Heart right ventricle (tissue), 16 donors: ENCODE measurements at regions not wholly inside any gene's neighbourhood (a gene's known extent, or its start where the extent isn't known, plus 50 kb on each side); places are given as distances from the start of the nearest gene placed in this dataset.

Source experiments
- ATAC-seq, 8 donors: fragments of 200-7000 bp; cut with Tn5 transposase; one replicate each; pipeline ENCODE4 v1.9.1; 2020; ENCODE audit warnings: mild to moderate bottlenecking in 8 of 8, moderate library complexity in 8 of 8, moderate number of reproducible peaks in 1 of 8
- DNase-seq, 2 donors: peaks; one replicate each; pipeline ENCODE4 v3.0.0-alpha.2; 2020
- H3K27ac ChIP-seq, 10 donors: fragments of 200-600 bp; sonication (generic) in 2 of 10; one replicate each; pipeline versions ENCODE4 v1.5.0 to v1.8.0; 2020 to 2022; ENCODE audit warnings: mild to moderate bottlenecking in 3 of 10
- H3K27me3 ChIP-seq, 7 donors: fragments of 200-600 bp; one replicate each; pipeline ENCODE4 v1.8.0; 2021 to 2022; ENCODE audit warnings: mild to moderate bottlenecking in 2 of 7
- H3K36me3 ChIP-seq, 9 donors: fragments of 200-600 bp; sonication (generic) in 1 of 9; one replicate each; pipeline versions ENCODE4 v1.5.0 to v1.8.0; 2020 to 2022; ENCODE audit warnings: mild to moderate bottlenecking in 2 of 9
- H3K4me1 ChIP-seq, 9 donors: fragments of 200-600 bp; sonication (generic) in 1 of 9; one replicate each; pipeline versions ENCODE4 v1.5.0 to v1.8.0; 2020 to 2022; ENCODE audit warnings: mild to moderate bottlenecking in 4 of 9
- H3K4me3 ChIP-seq, 10 donors: fragments of 200-600 bp; sonication (generic) in 2 of 10; one replicate each; pipeline versions ENCODE4 v1.5.0 to v1.8.0; 2020 to 2022; ENCODE audit warnings: mild to moderate bottlenecking in 7 of 10, moderate library complexity in 2 of 10
- H3K9me3 ChIP-seq, 11 donors: fragments of 200-600 bp in 10 of 11; sonication (generic) in 2 of 11; one replicate each; pipeline versions ENCODE4 v1.5.0 to v1.8.0; 2013 to 2022; ENCODE audit warnings: mild to moderate bottlenecking in 2 of 11, control low read depth in 1 of 11, moderate library complexity in 1 of 11
- WGBS, 2 donors: extraction: QIAGEN DNeasy Blood & Tissue Kit; methylation state at CpG; one replicate each; pipeline ENCODE4 v1.1.7; 2013; ENCODE audit warnings: inconsistent platforms in 1 of 2; 5-methylcytosine and 5-hydroxymethylcytosine counted together
- intact Hi-C, 10 donors: fragments of 100-400 bp; cut with DNase I; formaldehyde crosslinking; loops; one replicate each; pipeline versions ENCODE4 v1.11.1 to v1.14.2; 2022
- TF ChIP-seq, protein P1 (sequence below), 9 donors: fragments of 200-600 bp; sonication (generic) in 2 of 9; IDR thresholded peaks; one replicate each; pipeline versions ENCODE4 v1.5.0 to v1.8.0; 2021 to 2022; ENCODE audit warnings: antibody characterized with exemption in 9 of 9, mild to moderate bottlenecking in 5 of 9, moderate library complexity in 1 of 9
- donor health status: Arrhythmogenic right ventricular cardiomyopathy.
- donor health status: ischemic (EF 13 %, LVEDD 7.1; RV severe dilation, severe dysfunction).
- donor health status: healthy with polysubstance abuse.
- donor health status: DM: no; HTN: yes; CAD: no.
- donor health status: DM: no; HTN: no; CAD: no.
- donor health status: ischemic (EF 25% LVEDD 6.9; RV normal size, moderate dysfunction).
- donor health status: ischemic (EF 25% LVEDD 5.7; RV mildly dilated, moderate dysfunction).
- donor health status: healthy.
- donor health status: DM: yes; HTN: yes; CAD: no.
- donor health status: Ischemic cardiomyopathy.
- donor health status: ischemic (EF 35%, LVEDD 5.7; RV mildly dilated, moderate dysfunction).
- donor health status: nonischemic (EF 11% LVEDD 7.7; RV severe dilation, severe dysfunction).
- donor health status: DM: yes; HTN: yes; CAD: no.
- donor health status: PGD.
- donor health status: ischemic (EF 29% LVEDD 5.4; RV normal size, mild dysfunction).
- donor health status: nonischemic (EF 23%, LVEDD 6.1; RV moderate dilation, normal function).

DNA sequence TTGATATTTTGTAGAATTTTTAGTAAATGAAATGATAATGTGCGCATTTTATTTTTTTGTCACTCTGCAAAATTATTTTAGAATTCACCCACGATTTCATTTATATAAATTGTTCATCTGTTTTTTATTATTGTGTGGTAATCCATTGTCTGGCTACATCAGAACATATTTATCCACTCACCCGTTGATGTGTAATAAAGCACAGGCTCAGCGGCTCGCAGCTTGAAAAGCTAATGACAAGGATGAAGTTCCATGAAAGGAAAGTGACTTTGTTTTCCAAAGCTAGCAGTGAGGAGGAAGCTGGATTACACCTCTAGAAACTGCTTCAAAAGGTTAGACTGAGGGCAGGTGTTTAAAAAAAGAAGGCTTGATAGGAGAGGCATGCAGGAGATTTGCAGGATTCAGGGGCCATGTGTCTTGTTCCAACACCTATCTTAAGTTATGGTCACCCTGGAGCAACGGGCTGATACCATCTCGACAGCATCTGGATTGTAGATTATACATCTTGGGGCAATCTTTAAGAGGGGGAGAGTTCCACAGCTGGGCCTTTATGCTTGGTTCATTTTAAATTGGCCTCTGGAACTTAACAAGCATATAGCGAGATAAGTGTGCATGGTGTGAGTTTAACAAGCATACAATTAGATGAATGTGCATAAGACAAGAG is 194.1 kb downstream of the TMTC3 start:
- intact Hi-C loops: no loop called here
- 42 to 51% methylated on average over 8 of the region's 8 CpGs for WGBS, 2 donors
- H3K36me3 ChIP-seq: no peaks in the 10 kb centered on the region
- TF ChIP-seq, protein P1, sequence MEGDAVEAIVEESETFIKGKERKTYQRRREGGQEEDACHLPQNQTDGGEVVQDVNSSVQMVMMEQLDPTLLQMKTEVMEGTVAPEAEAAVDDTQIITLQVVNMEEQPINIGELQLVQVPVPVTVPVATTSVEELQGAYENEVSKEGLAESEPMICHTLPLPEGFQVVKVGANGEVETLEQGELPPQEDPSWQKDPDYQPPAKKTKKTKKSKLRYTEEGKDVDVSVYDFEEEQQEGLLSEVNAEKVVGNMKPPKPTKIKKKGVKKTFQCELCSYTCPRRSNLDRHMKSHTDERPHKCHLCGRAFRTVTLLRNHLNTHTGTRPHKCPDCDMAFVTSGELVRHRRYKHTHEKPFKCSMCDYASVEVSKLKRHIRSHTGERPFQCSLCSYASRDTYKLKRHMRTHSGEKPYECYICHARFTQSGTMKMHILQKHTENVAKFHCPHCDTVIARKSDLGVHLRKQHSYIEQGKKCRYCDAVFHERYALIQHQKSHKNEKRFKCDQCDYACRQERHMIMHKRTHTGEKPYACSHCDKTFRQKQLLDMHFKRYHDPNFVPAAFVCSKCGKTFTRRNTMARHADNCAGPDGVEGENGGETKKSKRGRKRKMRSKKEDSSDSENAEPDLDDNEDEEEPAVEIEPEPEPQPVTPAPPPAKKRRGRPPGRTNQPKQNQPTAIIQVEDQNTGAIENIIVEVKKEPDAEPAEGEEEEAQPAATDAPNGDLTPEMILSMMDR (IDR thresholded peaks at IDR 0.05): no peak
- H3K9me3 ChIP-seq: no peaks in the 10 kb centered on the region
- no peak for ATAC-seq
- no peak overlapping the region for H3K27ac ChIP-seq
- H3K4me1 ChIP-seq: no peaks in the 10 kb centered on the region
- H3K27me3 ChIP-seq: no peaks in the 10 kb centered on the region
- no peak overlapping the region for H3K4me3 ChIP-seq
- DNase-seq: no peak

DNA sequence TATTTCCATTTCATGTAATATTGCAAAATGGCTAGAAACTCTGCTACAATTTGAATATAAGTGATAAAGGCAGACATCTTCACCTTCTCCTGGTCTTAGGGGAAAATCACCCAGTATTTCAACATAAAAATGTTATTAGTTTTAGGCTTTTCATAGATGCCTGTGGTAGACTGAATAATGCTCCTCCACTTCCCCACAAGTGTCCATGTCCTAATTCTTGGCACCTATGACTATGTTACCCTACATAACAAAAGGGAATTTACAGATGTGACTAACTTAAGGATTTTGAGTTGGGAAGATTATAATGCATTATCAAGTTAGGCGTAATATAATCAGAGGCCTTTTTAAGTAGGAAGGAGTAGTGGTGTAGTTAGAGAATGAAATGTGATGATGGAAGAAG is 196.4 kb downstream of the TMTC3 start:
- Histone ChIP-seq H3K4me1 (no peaks in the 10 kb centered on the region), H3K36me3 (no peaks in the 10 kb centered on the region), H3K27ac (no peak overlapping the region), H3K27me3 (no peaks in the 10 kb centered on the region), H3K9me3 (no peaks in the 10 kb centered on the region), H3K4me3 (no peak overlapping the region)
- TF ChIP-seq, protein P1 (IDR thresholded peaks at IDR 0.05): no peak
- ATAC-seq: no peak
- no peak for DNase-seq
- WGBS, 2 donors: 2 to 22% methylated on average over 1 of the region's 1 CpG
- intact Hi-C loops: no loop called here

DNA sequence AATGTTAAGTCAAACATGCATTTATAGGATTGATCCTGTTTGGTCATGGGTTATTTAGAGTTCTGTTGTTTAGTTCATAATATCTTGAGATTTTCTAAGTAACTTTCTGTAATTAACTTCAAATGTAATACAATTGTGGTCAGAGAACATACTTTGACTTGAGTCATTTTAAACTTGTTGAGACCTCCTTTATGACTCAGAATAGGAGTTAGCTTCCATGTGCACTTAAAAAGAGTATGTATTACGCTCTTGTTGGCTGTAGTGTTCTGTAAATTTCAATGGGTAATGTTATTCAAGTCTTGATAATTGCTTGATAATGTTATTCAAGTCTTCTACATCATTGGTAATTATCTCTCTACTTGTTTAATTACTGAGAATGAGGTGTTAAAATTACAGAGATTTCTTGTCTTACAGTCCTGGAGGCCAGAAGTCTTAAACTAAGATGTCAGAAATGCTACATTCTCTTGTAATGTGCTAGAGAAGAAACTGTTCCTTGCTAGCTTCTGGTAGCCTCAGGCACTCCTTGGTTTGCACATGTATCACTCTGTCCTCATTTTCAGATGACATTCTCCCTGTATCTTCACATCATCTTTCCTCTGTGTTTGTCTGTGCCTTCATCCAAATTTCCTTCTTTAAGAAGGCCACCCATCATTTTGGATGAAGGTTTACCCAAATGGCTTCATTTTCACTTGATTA is 197.3 kb downstream of the TMTC3 start:
- WGBS, 2 donors: 98 to 99% methylated on average over 1 of the region's 1 CpG
- TF ChIP-seq, protein P1 (IDR thresholded peaks at IDR 0.05): no peak
- no peak overlapping the region for H3K4me3 ChIP-seq
- H3K27ac ChIP-seq: no peak overlapping the region
- H3K27me3 ChIP-seq: no peaks in the 10 kb centered on the region
- ATAC-seq (no peak), DNase-seq (no peak)
- no peaks in the 10 kb centered on the region for H3K36me3 ChIP-seq
- intact Hi-C loops: no loop called here
- no peaks in the 10 kb centered on the region for H3K9me3 ChIP-seq
- H3K4me1 ChIP-seq: no peaks in the 10 kb centered on the region

DNA sequence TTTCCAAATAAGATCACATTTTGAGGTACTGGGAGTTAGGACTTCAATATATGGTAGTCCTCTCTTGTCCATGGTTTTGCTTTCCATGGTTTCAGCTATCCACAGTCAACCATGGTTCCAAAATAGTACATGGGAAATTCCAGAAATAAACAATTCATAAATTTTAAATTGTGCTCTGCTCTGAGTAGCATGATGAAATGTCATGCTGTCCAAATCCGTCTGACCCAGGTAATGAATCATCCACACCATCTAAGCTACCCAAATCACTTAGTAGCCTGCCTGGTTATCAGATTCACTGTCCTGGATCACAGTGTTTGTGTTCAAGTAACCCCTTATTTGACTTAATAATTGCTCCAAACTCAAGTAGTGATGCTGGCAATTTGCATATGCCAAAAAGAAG is 197.9 kb downstream of the TMTC3 start:
- intact Hi-C loops: no loop called here
- WGBS, 2 donors: 85 to 86% methylated on average over 1 of the region's 1 CpG

More for the DNA sequence above, 197.9 kb downstream of the TMTC3 start:
- no peaks in the 10 kb centered on the region for H3K4me1 ChIP-seq
- ATAC-seq (no peak), DNase-seq (no peak)
- no peaks in the 10 kb centered on the region for H3K27me3 ChIP-seq
- H3K36me3 ChIP-seq: no peaks in the 10 kb centered on the region
- H3K9me3 ChIP-seq: no peaks in the 10 kb centered on the region
- TF ChIP-seq, protein P1 (IDR thresholded peaks at IDR 0.05): no peak
- H3K4me3 ChIP-seq: no peak overlapping the region
- H3K27ac ChIP-seq: no peak overlapping the region
